ENCODE measurements at regions not wholly inside any gene's neighbourhood (a gene's known extent, or its start where the extent isn't known, plus 50 kb on each side); places are given as distances from the start of the nearest gene placed in this dataset.

GRCh38 chr21:41635874-41636273, 127.9 kb upstream of the TMPRSS2 start:
- DNase-seq: no peak
- Histone ChIP-seq H3K9me3 (ENCODE audit: severe bottlenecking) (peaks cover 8% of the 10 kb centered on the region), H3K4me3 (ENCODE audit: low read depth, low read length) (no peak overlapping the region), H3K36me3 (no peaks in the 10 kb centered on the region), H3K27ac (no peak overlapping the region), H3K27me3 (ENCODE audit: insufficient read depth, low read depth, severe bottlenecking) (no peaks in the 10 kb centered on the region)
- TF ChIP-seq CTCF (IDR thresholded peaks at IDR 0.05; ENCODE audit: low read depth, low read length): no peak

GRCh38 chr21:41634858-41635257, 126.9 kb upstream of the TMPRSS2 start:
- Histone ChIP-seq H3K9me3 (ENCODE audit: severe bottlenecking) (peaks cover 8% of the 10 kb centered on the region), H3K36me3 (no peaks in the 10 kb centered on the region), H3K4me3 (ENCODE audit: low read depth, low read length) (no peak overlapping the region), H3K27me3 (ENCODE audit: insufficient read depth, low read depth, severe bottlenecking) (no peaks in the 10 kb centered on the region), H3K27ac (no peak overlapping the region)
- no peak for TF ChIP-seq CTCF (IDR thresholded peaks at IDR 0.05; ENCODE audit: low read depth, low read length)
- DNase-seq: no peak

- Histone ChIP-seq H3K9me3 (ENCODE audit: severe bottlenecking) (peaks cover 8% of the 10 kb centered on the region), H3K27ac (no peak overlapping the region), H3K27me3 (ENCODE audit: insufficient read depth, low read depth, severe bottlenecking) (no peaks in the 10 kb centered on the region), H3K4me3 (ENCODE audit: low read depth, low read length) (no peak overlapping the region), H3K36me3 (no peaks in the 10 kb centered on the region)
- no peak for TF ChIP-seq CTCF (IDR thresholded peaks at IDR 0.05; ENCODE audit: low read depth, low read length)
- no peak for DNase-seq
These were observed 126.3 kb upstream of the TMPRSS2 start for GRCh38 chr21:41634211-41634694.

GRCh38 chr21:41633627-41634026, 125.7 kb upstream of the TMPRSS2 start:
- Histone ChIP-seq H3K9me3 (ENCODE audit: severe bottlenecking) (peaks cover 8% of the 10 kb centered on the region), H3K36me3 (no peaks in the 10 kb centered on the region), H3K4me3 (ENCODE audit: low read depth, low read length) (no peak overlapping the region), H3K27ac (no peak overlapping the region), H3K27me3 (ENCODE audit: insufficient read depth, low read depth, severe bottlenecking) (no peaks in the 10 kb centered on the region)
- DNase-seq: no peak
- no peak for TF ChIP-seq CTCF (IDR thresholded peaks at IDR 0.05; ENCODE audit: low read depth, low read length)

GRCh38 chr21:41632748-41633475, 125.0 kb upstream of the TMPRSS2 start:
- Histone ChIP-seq H3K4me3 (ENCODE audit: low read depth, low read length) (no peak overlapping the region), H3K27me3 (ENCODE audit: insufficient read depth, low read depth, severe bottlenecking) (no peaks in the 10 kb centered on the region), H3K9me3 (ENCODE audit: severe bottlenecking) (peaks cover 4% of the 10 kb centered on the region), H3K27ac (no peak overlapping the region), H3K36me3 (no peaks in the 10 kb centered on the region)
- TF ChIP-seq CTCF (IDR thresholded peaks at IDR 0.05; ENCODE audit: low read depth, low read length): no peak
- DNase-seq: no peak
